Tibial artery (tissue), 4 donors: ENCODE measurements at regions not wholly inside any gene's neighbourhood (a gene's known extent, or its start where the extent isn't known, plus 50 kb on each side); places are given as distances from the start of the nearest gene placed in this dataset.
"Not testable (repeated sequence)": the region's sequence is repeated elsewhere in the genome, so short reads cannot be mapped to it uniquely, and the experiment has no call there.

Experiments used
- DNase-seq, 2 donors: peaks; one replicate each; pipeline ENCODE4 v3.0.0-alpha.2; 2019
- H3K27ac ChIP-seq, 2 donors: fragments of 200-600 bp; sonication (generic) in 1 of 2; 1 replicate in 1 of 2; 2 replicates in 1 of 2; pipeline ENCODE4 v1.5.1; 2018 to 2019; ENCODE audit warnings: mild to moderate bottlenecking in 1 of 2
- H3K27me3 ChIP-seq, 2 donors: fragments of 200-600 bp; sonication (generic) in 1 of 2; one replicate each; pipeline versions ENCODE4 v1.5.1 to v1.6.0; 2016 to 2019
- H3K36me3 ChIP-seq, 3 donors: fragments of 200-600 bp; sonication (generic) in 2 of 3; one replicate each; pipeline ENCODE4 v1.5.1; 2016 to 2019; ENCODE audit warnings: mild to moderate bottlenecking in 2 of 3
- H3K4me1 ChIP-seq, 4 donors: fragments of 200-600 bp; sonication (generic) in 2 of 4; 1 replicate in 3 of 4; 2 replicates in 1 of 4; pipeline ENCODE4 v1.5.1; 2016 to 2019
- H3K4me3 ChIP-seq, 2 donors: fragments of 200-600 bp; sonication (generic) in 1 of 2; 1 replicate in 1 of 2; 2 replicates in 1 of 2; pipeline ENCODE4 v1.5.1; 2018 to 2019; ENCODE audit warnings: mild to moderate bottlenecking in 2 of 2
- H3K9me3 ChIP-seq, 3 donors: fragments of 200-600 bp; sonication (generic) in 1 of 3; one replicate each; pipeline ENCODE4 v1.5.1; 2016 to 2019
- CTCF ChIP-seq, 2 experiments: fragments of 200-600 bp in 1 of 2; fragments of 450-650 bp in 1 of 2; IDR thresholded peaks; one replicate each; pipeline ENCODE4 v1.5.1; 2017 to 2019; ENCODE audit warnings: antibody characterized with exemption in 2 of 2, mild to moderate bottlenecking in 1 of 2, moderate library complexity in 1 of 2
- intact Hi-C: fragments of 100-400 bp; cut with DNase I; formaldehyde crosslinking; loops from one replicate; pipeline ENCODE4 v1.15.0; 2023; ENCODE audit warnings: low total_unique reads

GRCh38 chr4:18690291-18690955 lies 668.9 kb upstream of the LCORL start:
- DNase-seq: no peak
- no peak for TF ChIP-seq CTCF (IDR thresholded peaks at IDR 0.05)
- Histone ChIP-seq H3K9me3 (no peaks in the 10 kb centered on the region), H3K27ac (no peak overlapping the region), H3K27me3 (no peaks in the 10 kb centered on the region), H3K36me3 (no peaks in the 10 kb centered on the region), H3K4me1 (peaks cover 0 to 8% (median 1%) of the 10 kb centered on the region in 4 donors), H3K4me3 (no peak overlapping the region)
- intact Hi-C loops: no loop called here

- peak; percentile 58 to 76 for TF ChIP-seq CTCF (IDR thresholded peaks at IDR 0.05)
- intact Hi-C loops: loop anchor here (5.0 kb wide), 1 partner anchor 1993 kb away; no protein-coding TSS in a partner anchor
- Histone ChIP-seq H3K4me3 (no peak overlapping the region), H3K9me3 (no peaks in the 10 kb centered on the region), H3K36me3 (no peaks in the 10 kb centered on the region), H3K27ac (no peak overlapping the region), H3K4me1 (peaks cover 0 to 8% (median 1%) of the 10 kb centered on the region in 4 donors), H3K27me3 (no peaks in the 10 kb centered on the region)
- DNase-seq: peak in 1 of 2 donors; percentile 32
These were observed 668.0 kb upstream of the LCORL start for GRCh38 chr4:18689308-18690115.

GRCh38 chr4:18688351-18688750 lies 666.8 kb upstream of the LCORL start:
- intact Hi-C loops: loop anchor here (5.0 kb wide), 1 partner anchor 1994 kb away; no protein-coding TSS in a partner anchor
- not testable (repeated sequence) for H3K36me3 ChIP-seq, H3K4me3 ChIP-seq, DNase-seq, H3K9me3 ChIP-seq, H3K27me3 ChIP-seq, H3K4me1 ChIP-seq, H3K27ac ChIP-seq

- Histone ChIP-seq H3K27ac (no peak overlapping the region), H3K27me3 (no peaks in the 10 kb centered on the region), H3K36me3 (no peaks in the 10 kb centered on the region), H3K4me1 (peaks cover 0 to 8% (median 1%) of the 10 kb centered on the region in 4 donors), H3K9me3 (no peaks in the 10 kb centered on the region), H3K4me3 (no peak overlapping the region)
- DNase-seq: no peak
- intact Hi-C loops: loop anchor here (5.0 kb wide), 1 partner anchor 1996 kb away; no protein-coding TSS in a partner anchor
- no peak for TF ChIP-seq CTCF (IDR thresholded peaks at IDR 0.05)
These were observed 664.9 kb upstream of the LCORL start for GRCh38 chr4:18686338-18687037.

GRCh38 chr4:18684932-18685331 lies 663.4 kb upstream of the LCORL start:
- H3K9me3 ChIP-seq: no peaks in the 10 kb centered on the region
- no peaks in the 10 kb centered on the region for H3K36me3 ChIP-seq
- no peak overlapping the region for H3K27ac ChIP-seq
- peaks cover 0 to 8% (median 1%) of the 10 kb centered on the region in 4 donors for H3K4me1 ChIP-seq
- DNase-seq: no peak
- intact Hi-C loops: loop anchor here (5.0 kb wide), 1 partner anchor 1997 kb away; no protein-coding TSS in a partner anchor
- H3K27me3 ChIP-seq: no peaks in the 10 kb centered on the region
- no peak for TF ChIP-seq CTCF (IDR thresholded peaks at IDR 0.05)
- H3K4me3 ChIP-seq: no peak overlapping the region
